Hepatic stellate cell (primary cell): ENCODE measurements at regions not wholly inside any gene's neighbourhood (a gene's known extent, or its start where the extent isn't known, plus 50 kb on each side); places are given as distances from the start of the nearest gene placed in this dataset.

Source experiments
- DNase-seq: peaks from one replicate; pipeline ENCODE4 v3.0.0; 2011; ENCODE audit warnings: low spot score

GRCh38 chr10:42951486-42952251, 125.2 kb upstream of the RET start:
- DNase-seq: no peak

GRCh38 chr10:42952349-42952748, 124.5 kb upstream of the RET start:
- no peak for DNase-seq

GRCh38 chr10:42952931-42953683, 123.8 kb upstream of the RET start:
- no peak for DNase-seq

GRCh38 chr10:42953684-42954674, 122.9 kb upstream of the RET start:
- no peak for DNase-seq

GRCh38 chr10:42954766-42955492, 121.9 kb upstream of the RET start:
- no peak for DNase-seq

- no peak for DNase-seq
Observed at GRCh38 chr10:42955493-42955889, 121.4 kb upstream of the RET start.

GRCh38 chr10:42956045-42956444, 120.8 kb upstream of the RET start:
- no peak for DNase-seq

- no peak for DNase-seq
Observed at GRCh38 chr10:42958142-42958868, 118.6 kb upstream of the RET start.

GRCh38 chr10:42959833-42960232, 117.0 kb upstream of the RET start:
- no peak for DNase-seq

GRCh38 chr10:42960491-42960990, 116.3 kb upstream of the RET start:
- DNase-seq: peak; percentile 39

- no peak for DNase-seq
Observed at GRCh38 chr10:42960991-42961795, 115.7 kb upstream of the RET start.

- DNase-seq: no peak
Observed at GRCh38 chr10:42961796-42962109, 115.1 kb upstream of the RET start.

- no peak for DNase-seq
Observed at GRCh38 chr10:42962110-42962901, 114.6 kb upstream of the RET start.

GRCh38 chr10:42962902-42963231, 114.0 kb upstream of the RET start:
- DNase-seq: no peak

- no peak for DNase-seq
Observed at GRCh38 chr10:42963312-42963711, 113.6 kb upstream of the RET start.

GRCh38 chr10:42969147-42969546, 107.7 kb upstream of the RET start:
- DNase-seq: no peak

GRCh38 chr10:42969909-42970308, 107.0 kb upstream of the RET start:
- DNase-seq: no peak

- DNase-seq: no peak
Observed at GRCh38 chr10:42970451-42971250, 106.2 kb upstream of the RET start.

GRCh38 chr10:42971251-42971599, 105.6 kb upstream of the RET start:
- DNase-seq: no peak
